MV-4-11 (cell line): ENCODE measurements at regions not wholly inside any gene's neighbourhood (a gene's known extent, or its start where the extent isn't known, plus 50 kb on each side); places are given as distances from the start of the nearest gene placed in this dataset.

Source experiments
- DNase-seq: peaks from one replicate; lab custom pipeline; 2025; lab: John Stamatoyannopoulos, UW

DNA sequence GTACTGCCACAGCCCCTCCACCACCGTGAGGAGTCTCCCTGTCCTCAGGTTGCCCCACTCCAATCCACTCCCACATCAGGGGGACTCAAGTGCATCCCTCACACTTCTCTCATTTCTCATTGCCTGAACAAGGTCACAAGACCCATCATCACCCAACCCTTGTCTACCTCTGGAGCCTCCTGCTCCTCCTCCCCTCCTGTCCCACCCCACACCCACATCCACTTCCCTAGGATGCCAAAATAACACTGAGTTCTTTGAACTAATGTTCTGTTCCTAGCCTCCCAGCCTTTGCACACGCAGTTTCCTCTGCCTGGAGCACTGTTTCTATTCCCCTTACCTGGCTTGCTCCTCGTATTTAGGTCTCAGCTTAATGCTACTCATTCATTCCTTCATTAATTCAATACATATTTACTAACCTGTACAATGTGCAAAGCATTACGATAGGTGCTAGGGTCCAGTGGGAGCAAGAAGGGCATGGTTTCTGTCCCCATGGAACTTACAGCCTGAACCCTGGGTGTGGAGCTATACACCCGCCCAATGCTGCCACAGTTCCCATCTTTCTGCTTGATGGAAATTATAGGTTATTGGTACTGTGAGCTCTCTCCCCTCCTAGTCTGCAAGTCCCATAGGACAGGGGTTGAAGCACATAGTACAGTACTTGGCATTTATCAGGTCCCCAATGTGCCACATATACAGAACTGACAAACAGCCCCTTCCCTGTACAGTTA, 96.1 kb upstream of the GRIK3 start:
- DNase-seq, result no peak

DNA sequence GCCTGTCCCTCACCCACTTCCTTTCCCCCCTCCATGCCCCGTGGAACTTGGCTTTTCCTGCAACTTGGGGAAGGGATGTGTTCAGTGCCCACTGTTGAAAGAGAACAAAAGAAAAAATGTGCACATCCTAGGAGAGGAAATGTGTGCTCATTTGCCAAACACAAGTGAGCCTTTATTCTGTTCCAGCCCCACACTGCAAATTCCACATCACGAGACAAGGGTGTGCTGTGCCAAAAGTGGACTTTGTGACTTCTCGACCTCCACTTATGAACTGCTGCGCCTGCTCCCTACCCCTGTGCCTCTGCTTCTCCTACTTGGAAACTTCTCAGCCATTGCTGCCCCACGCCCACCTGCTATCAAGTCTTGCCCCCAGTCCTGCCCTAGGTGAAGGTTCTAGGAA, 97.0 kb upstream of the GRIK3 start:
- DNase-seq, result no peak

DNA sequence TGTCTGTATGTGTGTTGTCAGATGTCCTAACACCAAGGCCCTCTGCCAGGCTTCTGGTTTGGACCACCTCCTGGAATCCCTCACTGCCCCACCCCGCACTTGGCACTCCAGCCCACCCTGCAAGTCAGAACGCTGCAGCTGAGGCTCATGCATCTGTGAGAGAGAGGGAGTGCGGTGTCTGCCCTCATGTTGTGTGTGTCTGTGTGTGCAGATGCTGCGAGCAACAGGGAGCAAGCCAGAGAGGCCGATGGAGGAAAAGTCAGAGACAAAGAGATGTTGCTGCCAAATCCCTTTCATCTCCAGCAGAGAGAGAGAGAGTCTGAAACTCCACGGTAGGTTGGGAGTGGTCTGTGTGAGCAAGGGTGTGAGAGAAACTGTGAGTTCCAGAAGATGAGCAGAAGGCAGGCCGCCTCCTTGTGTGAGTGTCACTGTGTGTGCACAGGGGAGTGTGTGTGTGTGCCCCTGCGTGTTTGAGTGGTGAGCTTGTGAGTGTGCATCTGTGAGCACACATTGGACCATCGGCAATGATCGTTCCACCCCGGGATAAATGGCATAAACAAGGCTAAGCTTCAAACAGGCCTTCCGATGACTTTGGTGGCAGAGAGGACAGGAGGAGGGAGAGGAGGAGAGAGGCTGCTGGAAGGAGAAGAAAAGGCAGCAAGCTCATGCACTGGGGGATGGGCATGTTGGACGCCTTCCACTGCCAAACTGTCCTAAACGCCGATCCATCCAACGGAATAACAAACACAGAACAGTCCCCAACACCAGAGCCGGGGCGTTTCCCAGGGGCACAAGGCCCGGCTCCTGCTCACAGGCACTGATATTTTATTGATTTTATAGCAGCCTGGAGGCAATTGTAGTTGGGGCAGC, 99.2 kb upstream of the GRIK3 start:
- no peak for DNase-seq

DNA sequence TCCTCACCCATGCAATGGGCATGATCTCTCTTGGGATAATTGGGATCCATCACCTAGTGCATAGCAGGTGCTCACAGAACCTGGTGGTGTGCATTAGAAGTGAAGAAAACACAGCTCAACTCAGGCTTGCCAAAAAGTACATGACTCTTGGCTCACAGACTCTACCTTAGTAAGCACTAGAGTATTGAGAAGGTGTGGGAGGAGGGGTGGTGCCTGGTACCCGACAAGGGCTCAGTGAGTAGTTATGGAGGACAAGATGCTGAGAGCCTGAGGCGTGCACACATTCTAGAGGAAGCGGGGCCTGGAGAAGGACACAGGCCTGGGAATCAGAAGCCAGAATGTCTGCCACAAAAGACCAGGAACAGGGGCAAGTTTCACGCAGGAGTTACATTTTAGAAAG, 100.3 kb upstream of the GRIK3 start:
- DNase-seq, result no peak

DNA sequence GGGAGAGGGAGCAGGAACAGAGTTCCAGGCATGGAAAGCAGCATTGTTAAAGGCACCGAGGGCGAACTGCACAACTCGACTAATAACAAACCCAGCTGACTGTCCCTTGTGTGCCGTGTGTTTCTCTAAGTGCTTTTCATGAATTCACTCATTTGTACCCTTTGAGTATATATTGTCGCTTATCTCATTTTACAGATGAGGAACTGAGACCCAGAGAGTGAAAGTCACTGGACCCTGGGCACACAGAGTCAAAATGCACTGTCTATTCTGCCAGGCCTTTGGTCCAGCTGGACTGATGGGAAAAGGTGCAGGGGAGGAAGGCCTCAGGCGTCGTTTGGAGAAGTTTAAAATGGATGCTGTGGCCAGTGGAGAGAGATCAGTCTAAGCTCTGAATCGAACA, 100.7 kb upstream of the GRIK3 start:
- no peak for DNase-seq

DNA sequence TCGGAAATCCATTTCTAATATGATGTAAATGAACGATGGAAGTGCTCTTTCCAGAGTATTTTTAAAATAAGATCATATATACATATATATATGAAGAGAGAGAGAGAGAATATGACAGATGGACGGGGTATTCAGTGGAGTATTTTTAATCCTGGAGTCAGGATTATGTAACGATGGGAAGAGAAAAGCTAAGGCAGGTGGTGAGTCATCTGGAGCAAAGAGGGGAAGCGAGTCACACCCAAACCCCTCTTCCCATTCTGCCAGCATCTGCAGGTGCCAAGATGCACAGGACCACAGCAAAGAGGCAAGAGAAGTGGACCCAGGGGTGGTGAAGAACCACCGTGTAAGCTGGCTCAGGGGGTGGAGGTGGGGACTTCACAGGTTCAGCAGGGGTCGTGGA, 102.7 kb upstream of the GRIK3 start:
- no peak for DNase-seq

DNA sequence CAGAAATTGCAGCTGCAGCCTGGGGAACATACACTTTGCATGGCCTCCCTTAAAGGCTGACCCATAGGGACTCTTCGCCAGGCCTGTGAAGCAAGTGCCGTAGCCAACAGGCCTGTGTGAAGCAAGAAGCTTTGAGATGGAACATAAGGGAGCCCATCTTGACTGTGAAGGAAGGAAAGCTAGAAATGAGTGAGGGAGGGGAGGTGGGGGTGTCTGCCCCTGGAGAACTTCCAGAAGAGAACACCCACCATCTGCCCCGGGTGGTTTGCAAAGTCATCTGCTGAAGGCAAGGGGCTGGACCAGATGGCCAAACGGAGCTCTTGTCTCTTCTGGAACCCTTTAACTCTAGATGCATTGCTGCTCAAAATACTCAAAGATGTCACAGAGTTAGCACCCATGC, 103.3 kb upstream of the GRIK3 start:
- no peak for DNase-seq

DNA sequence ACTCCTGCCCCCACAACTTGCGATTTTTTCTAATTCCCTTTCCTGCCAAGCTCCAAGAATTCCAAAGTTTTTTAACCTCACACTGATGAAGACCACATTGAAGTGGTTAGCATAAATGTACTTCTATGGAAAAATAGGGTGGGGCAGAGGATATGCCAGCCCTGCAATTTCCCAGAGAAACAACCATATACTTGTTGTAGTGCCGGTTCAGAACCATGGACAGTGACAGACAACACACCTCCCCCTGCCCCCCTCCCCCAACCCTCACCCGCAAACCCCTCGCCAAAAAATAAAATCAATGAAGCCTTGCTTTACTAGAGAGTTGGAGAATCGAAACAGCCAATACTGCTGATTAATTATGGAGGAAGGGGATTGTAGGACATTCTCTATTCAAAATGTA, 109.5 kb upstream of the GRIK3 start:
- no peak for DNase-seq

DNA sequence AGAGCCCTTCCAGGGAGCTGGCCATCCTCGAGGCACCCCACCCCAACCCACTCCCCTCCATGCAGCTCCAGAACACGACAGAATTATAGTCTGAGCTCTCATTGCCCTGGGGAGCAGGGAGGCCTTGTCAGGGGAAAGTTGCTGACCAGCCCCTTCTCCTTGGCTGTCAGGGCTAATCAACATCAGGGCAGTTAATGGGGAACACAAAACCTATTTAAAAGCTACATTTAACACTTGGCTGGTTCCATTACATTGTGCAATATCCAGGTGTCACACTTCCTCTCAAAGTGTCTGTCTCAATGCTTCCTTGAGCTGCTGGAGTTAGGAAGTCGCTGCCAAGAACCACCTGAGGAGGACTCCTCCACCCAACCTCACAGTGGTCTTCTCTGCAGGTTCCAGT, 111.8 kb upstream of the GRIK3 start:
- DNase-seq, result no peak

DNA sequence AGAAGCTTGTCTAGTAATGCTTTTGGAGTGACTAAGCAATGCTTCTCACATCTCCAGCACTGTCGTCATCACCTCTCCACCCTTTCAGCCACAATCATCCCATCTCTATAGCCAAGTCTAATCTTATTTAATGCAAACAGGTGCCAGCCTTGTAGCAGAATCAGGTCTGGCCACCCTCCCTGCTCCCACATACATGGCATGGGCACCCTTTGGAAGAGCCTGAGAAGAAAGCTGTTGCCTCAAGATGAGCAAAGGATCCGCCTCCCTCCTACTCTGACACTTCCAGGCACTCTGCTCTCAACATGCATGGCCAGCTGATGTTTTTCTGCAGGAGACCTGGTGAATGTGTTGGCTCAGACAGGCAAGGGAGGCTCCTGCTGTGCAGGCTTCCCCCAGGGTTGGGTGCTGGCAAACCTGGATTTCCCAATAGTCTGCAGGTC, 113.1 kb upstream of the GRIK3 start:
- DNase-seq, result no peak

DNA sequence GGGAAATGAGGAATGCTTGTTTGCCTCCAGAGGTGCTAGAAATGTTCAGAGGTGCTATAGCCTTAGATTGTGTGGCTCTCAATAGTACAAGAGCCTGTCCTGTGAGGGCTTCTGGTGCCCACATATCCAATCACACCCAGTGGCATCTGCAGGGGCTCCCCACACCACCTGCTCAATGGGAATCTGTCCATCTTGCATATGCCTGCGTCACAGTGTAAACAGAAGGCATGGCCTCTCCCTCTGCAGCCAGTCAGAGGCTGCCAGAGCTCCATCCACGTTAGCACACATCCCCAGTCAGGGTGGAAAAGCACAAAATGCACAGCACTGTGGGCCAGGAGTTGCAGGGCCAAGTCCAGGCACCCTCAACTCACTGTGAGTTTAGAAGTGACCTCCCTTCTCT, 113.6 kb upstream of the GRIK3 start:
- no peak for DNase-seq

DNA sequence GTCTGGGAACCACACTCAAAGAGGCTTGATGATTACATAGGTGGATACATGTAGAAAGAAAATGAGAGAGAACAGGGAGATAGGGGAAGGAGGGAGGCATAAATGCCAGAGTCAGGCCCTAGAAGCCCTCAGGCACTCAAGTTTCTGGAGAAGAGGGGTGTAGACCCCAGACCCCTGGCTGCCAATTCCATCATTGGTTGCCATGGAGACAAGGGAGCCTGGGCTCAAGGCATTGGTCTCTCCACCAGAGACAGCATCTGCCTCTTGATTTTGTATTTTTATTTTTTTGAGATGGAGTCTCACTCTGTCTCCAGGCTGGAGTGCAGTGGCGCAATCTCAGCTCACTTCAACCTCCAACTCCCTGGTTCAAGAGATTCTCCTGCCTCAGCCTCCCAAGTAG, 114.3 kb upstream of the GRIK3 start:
- DNase-seq, result no peak

DNA sequence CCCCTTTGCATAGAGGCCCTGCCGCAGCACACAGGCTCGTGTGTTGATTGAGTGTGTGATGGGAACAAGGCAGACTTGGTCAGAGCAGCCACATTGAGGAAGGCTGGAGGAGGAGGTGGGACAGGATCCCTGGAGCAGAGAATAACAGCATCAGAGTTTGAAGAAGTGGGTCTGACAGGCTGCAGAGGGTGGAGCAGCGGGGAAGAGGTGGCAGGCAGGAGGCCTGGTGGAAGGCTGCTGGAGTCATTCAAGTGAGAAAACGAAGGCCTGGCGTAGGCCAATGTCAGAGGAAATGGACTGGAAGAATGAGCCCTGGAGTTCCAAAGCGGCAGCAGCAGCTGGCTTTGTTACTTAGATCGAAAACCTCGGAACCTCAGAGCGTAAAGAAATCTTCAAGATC, 115.0 kb upstream of the GRIK3 start:
- DNase-seq, result no peak

DNA sequence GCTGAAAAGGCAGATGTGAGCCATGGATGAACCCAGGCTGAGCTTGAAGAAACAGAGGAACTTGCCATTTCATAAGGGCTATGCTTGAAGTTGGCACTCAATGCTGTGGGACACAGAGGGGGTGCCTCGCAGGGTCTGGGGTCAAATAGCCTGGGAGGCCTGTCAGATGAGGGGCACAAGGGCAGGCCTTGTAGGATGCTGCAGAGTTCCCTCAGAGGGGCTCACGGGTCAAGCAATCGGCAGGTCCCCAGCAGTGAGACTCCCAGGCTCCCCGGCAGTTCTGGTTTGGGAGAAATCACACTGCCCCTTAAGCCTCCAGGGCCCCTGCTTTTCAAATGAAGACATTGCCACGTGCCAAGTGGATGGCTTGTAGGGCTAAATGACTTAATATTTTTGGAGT, 116.7 kb upstream of the GRIK3 start:
- DNase-seq, result no peak

DNA sequence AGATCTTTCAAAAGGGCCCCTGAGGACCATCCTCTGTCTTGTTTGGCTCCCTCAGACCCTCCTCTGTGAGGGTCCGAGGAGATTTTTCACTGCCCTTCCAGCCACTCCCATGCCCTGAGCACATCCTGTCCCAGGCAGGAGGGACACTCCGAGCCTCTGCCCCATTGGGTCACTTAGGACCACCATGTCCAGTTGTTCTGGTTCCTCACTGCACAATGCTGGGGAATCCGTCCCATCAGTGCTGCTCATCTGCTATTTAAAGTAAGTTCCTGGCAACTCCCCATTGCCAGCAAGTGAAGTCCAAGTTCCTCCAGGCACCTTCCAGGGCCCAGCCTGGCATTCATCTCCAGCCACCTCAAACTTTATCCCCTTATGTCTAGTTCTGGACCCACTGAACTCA, 117.5 kb upstream of the GRIK3 start:
- no peak for DNase-seq

DNA sequence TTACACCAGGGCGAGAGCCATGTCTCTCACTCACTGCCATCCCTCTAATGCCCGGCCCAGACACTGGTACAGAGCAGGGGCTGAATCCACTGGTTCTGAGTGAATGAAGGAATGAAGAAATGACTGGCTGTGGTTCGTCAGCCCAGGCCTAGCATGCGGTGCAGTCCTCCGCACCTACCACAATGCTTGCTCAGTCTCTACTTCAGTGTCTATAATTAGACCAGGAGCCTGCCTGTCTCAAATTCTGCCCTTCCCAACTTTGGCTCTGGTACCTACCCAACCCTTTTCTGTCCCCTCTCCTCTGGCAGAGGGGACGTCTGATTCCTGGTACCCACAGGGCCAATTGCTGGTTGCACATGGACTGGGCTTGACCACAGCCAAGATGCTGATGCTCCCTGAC, 118.2 kb upstream of the GRIK3 start:
- no peak for DNase-seq

DNA sequence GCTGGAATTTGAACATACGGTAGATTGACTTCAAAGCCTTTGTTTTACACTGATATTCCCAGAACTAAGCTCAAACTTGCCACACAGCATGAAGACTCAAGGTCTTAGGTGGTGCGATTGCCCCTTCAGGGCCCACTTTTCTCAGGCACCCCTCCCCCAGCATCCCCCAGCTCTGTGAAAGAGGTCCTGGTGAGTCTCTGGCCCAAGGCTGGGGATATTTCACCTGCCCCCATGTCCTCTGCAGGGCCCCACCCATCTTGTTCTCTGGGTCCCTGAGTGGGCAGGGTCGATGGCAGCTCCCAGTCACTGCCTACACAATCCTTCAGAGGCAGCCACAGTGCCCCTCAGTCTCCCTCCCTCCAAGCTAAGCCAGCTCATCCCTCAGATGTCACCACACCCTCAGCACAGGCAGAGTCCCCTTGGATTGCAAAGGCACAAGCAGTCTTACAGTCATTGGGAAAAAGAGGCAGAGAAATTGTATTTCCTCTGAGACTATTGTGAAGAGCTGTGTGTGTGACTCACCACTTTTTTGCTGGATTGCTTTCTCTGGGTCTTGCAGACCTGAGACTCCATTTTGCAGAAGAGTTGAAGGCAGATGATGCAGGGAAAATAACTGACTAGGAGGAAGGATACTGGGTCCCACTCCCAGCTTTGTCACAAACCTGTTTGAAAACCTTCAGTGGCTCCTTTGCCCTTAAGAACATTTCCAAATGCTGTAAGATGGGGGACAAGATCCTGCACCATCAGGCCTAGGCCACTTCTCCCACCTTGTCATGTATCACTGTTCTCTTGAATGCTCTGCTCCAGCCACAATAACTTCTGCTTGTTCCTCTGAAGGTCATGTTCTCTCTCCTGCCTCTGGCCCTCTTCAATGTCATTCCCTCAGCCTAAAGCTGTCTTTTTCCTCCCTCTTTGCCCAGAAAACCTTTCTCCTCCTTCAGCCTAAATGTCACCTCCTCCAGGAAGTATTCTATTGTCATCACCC, 119.1 kb upstream of the GRIK3 start:
- DNase-seq, result no peak

DNA sequence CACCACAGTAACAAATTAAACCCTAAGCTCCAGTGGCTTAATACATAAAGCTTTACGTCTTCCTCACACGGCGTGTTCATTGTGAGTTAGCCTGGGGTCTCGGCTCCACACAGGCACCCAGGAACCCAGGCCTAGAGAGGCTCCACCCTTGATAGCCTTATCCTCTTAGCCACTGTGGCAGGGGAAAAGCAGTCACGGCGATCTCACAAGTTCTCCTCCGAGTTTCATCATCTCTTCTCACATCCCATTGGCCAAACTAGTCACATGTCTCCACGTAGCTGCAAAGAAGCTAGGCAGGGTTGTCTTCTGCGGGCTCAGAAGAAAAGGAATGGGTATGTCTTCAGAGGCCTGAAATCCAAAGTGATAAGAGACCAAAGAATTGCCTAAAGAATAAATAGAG, 122.3 kb upstream of the GRIK3 start:
- DNase-seq, result no peak

DNA sequence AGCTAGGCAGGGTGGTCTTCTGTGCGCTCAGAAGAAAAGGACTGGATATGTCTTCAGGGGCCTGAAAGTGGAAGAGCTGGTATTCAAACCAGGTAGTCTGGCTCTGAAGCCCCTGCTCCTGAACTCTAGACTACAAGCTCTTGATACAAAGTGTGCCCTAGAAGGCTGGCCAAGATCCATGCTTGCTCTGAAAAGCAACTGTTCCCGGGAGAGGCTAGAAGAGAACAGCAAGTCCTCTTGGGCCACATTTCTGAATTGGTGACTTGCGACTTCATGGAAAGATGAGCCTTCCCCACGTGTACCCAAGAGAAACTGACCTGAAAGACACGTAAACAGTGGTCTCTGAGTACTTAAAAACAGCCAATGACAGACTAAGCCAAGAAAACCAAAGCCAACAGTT, 123.3 kb upstream of the GRIK3 start:
- no peak for DNase-seq

DNA sequence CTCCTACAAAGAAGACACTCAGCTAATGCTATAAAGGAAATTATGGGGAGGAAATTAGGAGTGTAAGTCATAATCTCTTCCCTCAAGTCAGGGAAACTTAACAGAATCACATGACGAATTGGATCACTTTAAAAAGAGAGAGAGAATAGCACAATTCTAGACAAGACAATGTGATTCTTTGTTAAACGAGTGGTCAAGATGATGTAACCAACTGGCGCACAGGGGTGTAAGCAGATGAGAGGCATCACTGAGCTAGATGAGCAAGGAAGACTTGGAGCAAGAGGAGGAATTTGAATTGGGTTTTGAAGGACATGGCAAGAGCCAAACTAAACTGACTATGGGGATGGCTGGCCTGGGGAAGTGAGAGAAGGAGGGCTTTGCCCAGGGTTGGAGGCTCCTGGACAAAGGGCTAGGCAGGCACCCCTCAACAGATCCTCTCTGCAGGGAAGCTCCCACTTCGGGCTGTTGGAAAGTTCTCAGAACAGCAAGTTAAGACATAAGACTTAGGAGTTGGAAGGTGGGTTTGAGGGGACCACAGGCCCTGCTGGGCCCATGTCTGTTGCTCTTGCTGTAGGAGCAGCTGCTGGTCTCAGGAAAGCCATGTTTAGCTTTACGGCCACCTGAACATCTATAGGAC, 123.9 kb upstream of the GRIK3 start:
- no peak for DNase-seq

DNA sequence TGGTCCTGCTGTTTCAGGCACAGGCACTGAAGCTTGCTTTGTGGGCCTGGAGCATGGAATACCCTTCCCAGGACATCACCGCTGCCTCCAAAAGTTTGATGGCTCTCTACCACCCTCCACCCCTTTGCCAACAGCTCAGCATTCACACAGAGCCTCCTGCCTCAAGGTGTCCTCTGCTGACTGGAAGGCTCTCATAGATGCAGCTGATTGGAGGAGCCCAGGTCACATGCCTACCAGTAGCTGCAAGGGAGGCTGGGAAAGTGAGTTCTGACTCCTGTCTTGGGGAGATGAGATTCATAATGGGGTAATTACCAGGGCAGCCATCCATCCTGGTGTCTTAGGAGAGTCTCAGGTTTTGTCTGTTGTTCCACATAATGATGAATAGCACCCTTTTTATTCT, 124.8 kb upstream of the GRIK3 start:
- no peak for DNase-seq

DNA sequence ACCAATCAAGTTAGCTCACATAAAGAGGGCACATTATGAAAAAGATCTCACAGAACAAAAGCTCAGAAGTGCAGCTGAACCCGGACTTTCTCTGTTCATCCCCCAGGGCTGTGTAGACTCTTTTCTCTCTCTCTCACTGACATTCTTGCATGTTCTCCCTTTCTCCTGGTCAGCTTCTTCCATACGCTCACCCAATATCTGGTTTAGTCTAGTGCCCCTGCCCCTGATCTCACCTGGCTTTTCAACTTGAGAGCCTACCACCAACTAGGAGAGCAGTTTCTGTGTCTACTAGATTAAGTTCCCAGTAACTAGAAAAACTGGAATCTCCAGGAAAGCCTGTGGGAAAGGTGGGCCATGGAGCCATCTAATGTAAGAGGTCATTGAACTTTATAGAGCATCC, 126.9 kb upstream of the GRIK3 start:
- no peak for DNase-seq
